ENCODE measurements at regions not wholly inside any gene's neighbourhood (a gene's known extent, or its start where the extent isn't known, plus 50 kb on each side); places are given as distances from the start of the nearest gene placed in this dataset.

- no peak for DNase-seq (ENCODE audit: low spot score)
- Histone ChIP-seq H3K9ac (ENCODE audit: low read depth, low read length, poor library complexity) (no peak overlapping the region), H2AK5ac (ENCODE audit: low read depth, low read length) (no peak overlapping the region), H3K23ac (ENCODE audit: low read depth, low read length, poor library complexity) (no peak overlapping the region), H3K79me1 (ENCODE audit: low read depth, low read length) (peaks cover 2% of the 10 kb centered on the region), H3K14ac (ENCODE audit: low read length) (no peak overlapping the region), H3K4me2 (ENCODE audit: insufficient read depth, low read length, poor library complexity, severe bottlenecking) (no peak overlapping the region), H2BK5ac (ENCODE audit: low read length) (no peak overlapping the region), H4K91ac (ENCODE audit: low read depth, low read length, poor library complexity) (no peak overlapping the region), H3K4me3 (ENCODE audit: low read length in 2 of 2) (no peak overlapping the region), H3K27me3 (ENCODE audit: control insufficient read depth in 3 of 3, insufficient read depth in 3 of 3, low read depth in 1 of 3, low read length in 3 of 3) (peaks cover 0 to 7% (median 0%) of the 10 kb centered on the region in 3 experiments), H2BK120ac (ENCODE audit: low read depth, low read length) (no peak overlapping the region), H3K9me3 (replicated peaks in 1 of 2; ENCODE audit: control insufficient read depth in 2 of 2, insufficient read depth in 1 of 2, low read depth in 1 of 2, low read length in 2 of 2) (peaks cover 0 to 7% of the 10 kb centered on the region in 2 donors), H2BK12ac (ENCODE audit: low read length) (no peak overlapping the region), H4K8ac (ENCODE audit: low read depth, low read length) (no peak overlapping the region), H3K36me3 (replicated peaks in 1 of 2; ENCODE audit: control insufficient read depth in 2 of 2, insufficient read depth in 2 of 2, low read length in 2 of 2) (no peaks in the 10 kb centered on the region), H3K4ac (ENCODE audit: low read length) (no peak overlapping the region), H3K4me1 (ENCODE audit: control insufficient read depth in 2 of 2, insufficient read depth in 1 of 2, low read depth in 1 of 2, low read length in 2 of 2) (peaks cover 0 to 3% of the 10 kb centered on the region in 2 donors), H3K18ac (ENCODE audit: low read length) (peak overlapping the region; percentile 34), H3K27ac (replicated peaks; ENCODE audit: low read length) (no peak overlapping the region), H2AFZ (ENCODE audit: low read length) (no peak overlapping the region), H2BK15ac (ENCODE audit: low read length) (no peak overlapping the region)
- WGBS, 2 donors (ENCODE audit: extremely low coverage in 2 of 2, insufficient read length in 2 of 2, insufficient replicate concordance in 1 of 2), result no CpG with 5 or more reads among the region's 7 CpGs
Observed at GRCh38 chr2:105626212-105626965, 118.3 kb upstream of the NCK2 start.

GRCh38 chr2:105625632-105626031 is 119.1 kb upstream of the NCK2 start:
- H2AFZ ChIP-seq (ENCODE audit: low read length), result no peak overlapping the region
- peaks cover 0 to 3% of the 10 kb centered on the region in 2 donors for H3K4me1 ChIP-seq (ENCODE audit: control insufficient read depth in 2 of 2, insufficient read depth in 1 of 2, low read depth in 1 of 2, low read length in 2 of 2)
- H4K8ac ChIP-seq (ENCODE audit: low read depth, low read length), result no peak overlapping the region
- no peak overlapping the region for H2AK5ac ChIP-seq (ENCODE audit: low read depth, low read length)
- WGBS, 2 donors (ENCODE audit: extremely low coverage in 2 of 2, insufficient read length in 2 of 2, insufficient replicate concordance in 1 of 2), result no CpG with 5 or more reads among the region's 11 CpGs
- no peak overlapping the region for H3K9ac ChIP-seq (ENCODE audit: low read depth, low read length, poor library complexity)
- H3K14ac ChIP-seq (ENCODE audit: low read length), result no peak overlapping the region
- H2BK5ac ChIP-seq (ENCODE audit: low read length), result no peak overlapping the region
- no peak overlapping the region for H2BK12ac ChIP-seq (ENCODE audit: low read length)
- no peak overlapping the region for H3K4me3 ChIP-seq (ENCODE audit: low read length in 2 of 2)
- no peak overlapping the region for H4K91ac ChIP-seq (ENCODE audit: low read depth, low read length, poor library complexity)
- H2BK15ac ChIP-seq (ENCODE audit: low read length), result no peak overlapping the region
- peak overlapping the region; percentile 21 for H3K18ac ChIP-seq (ENCODE audit: low read length)
- DNase-seq (ENCODE audit: low spot score), result no peak
- H3K4ac ChIP-seq (ENCODE audit: low read length), result no peak overlapping the region
- H3K27ac ChIP-seq (replicated peaks; ENCODE audit: low read length), result no peak overlapping the region
- H3K79me1 ChIP-seq (ENCODE audit: low read depth, low read length), result peaks cover 2% of the 10 kb centered on the region
- H2BK120ac ChIP-seq (ENCODE audit: low read depth, low read length), result no peak overlapping the region
- peaks cover 0 to 7% (median 0%) of the 10 kb centered on the region in 3 experiments for H3K27me3 ChIP-seq (ENCODE audit: control insufficient read depth in 3 of 3, insufficient read depth in 3 of 3, low read depth in 1 of 3, low read length in 3 of 3)
- H3K4me2 ChIP-seq (ENCODE audit: insufficient read depth, low read length, poor library complexity, severe bottlenecking), result no peak overlapping the region
- no peaks in the 10 kb centered on the region for H3K36me3 ChIP-seq (replicated peaks in 1 of 2; ENCODE audit: control insufficient read depth in 2 of 2, insufficient read depth in 2 of 2, low read length in 2 of 2)
- H3K23ac ChIP-seq (ENCODE audit: low read depth, low read length, poor library complexity), result no peak overlapping the region
- peaks cover 0 to 7% of the 10 kb centered on the region in 2 donors for H3K9me3 ChIP-seq (replicated peaks in 1 of 2; ENCODE audit: control insufficient read depth in 2 of 2, insufficient read depth in 1 of 2, low read depth in 1 of 2, low read length in 2 of 2)

GRCh38 chr2:105621038-105621437 is 123.7 kb upstream of the NCK2 start:
- H3K27ac ChIP-seq (replicated peaks; ENCODE audit: low read length), result no peak overlapping the region
- peaks cover 0 to 6% of the 10 kb centered on the region in 2 donors for H3K4me1 ChIP-seq (ENCODE audit: control insufficient read depth in 2 of 2, insufficient read depth in 1 of 2, low read depth in 1 of 2, low read length in 2 of 2)
- no peak overlapping the region for H3K4ac ChIP-seq (ENCODE audit: low read length)
- H4K8ac ChIP-seq (ENCODE audit: low read depth, low read length), result no peak overlapping the region
- no peak overlapping the region for H3K23ac ChIP-seq (ENCODE audit: low read depth, low read length, poor library complexity)
- H3K14ac ChIP-seq (ENCODE audit: low read length), result no peak overlapping the region
- H2AK5ac ChIP-seq (ENCODE audit: low read depth, low read length), result no peak overlapping the region
- H2BK5ac ChIP-seq (ENCODE audit: low read length), result no peak overlapping the region
- H4K91ac ChIP-seq (ENCODE audit: low read depth, low read length, poor library complexity), result no peak overlapping the region
- no peak overlapping the region for H2BK15ac ChIP-seq (ENCODE audit: low read length)
- no peak overlapping the region for H2BK12ac ChIP-seq (ENCODE audit: low read length)
- WGBS, 2 donors (ENCODE audit: extremely low coverage in 2 of 2, insufficient read length in 2 of 2, insufficient replicate concordance in 1 of 2), result no CpG with 5 or more reads among the region's 7 CpGs
- DNase-seq (ENCODE audit: low spot score), result no peak
- no peak overlapping the region for H3K18ac ChIP-seq (ENCODE audit: low read length)
- H3K4me3 ChIP-seq (ENCODE audit: low read length in 2 of 2), result no peak overlapping the region
- no peak overlapping the region for H2AFZ ChIP-seq (ENCODE audit: low read length)
- H3K79me1 ChIP-seq (ENCODE audit: low read depth, low read length), result peaks cover 2% of the 10 kb centered on the region
- H3K9ac ChIP-seq (ENCODE audit: low read depth, low read length, poor library complexity), result no peak overlapping the region
- no peak overlapping the region for H3K4me2 ChIP-seq (ENCODE audit: insufficient read depth, low read length, poor library complexity, severe bottlenecking)
- no peaks in the 10 kb centered on the region for H3K9me3 ChIP-seq (replicated peaks in 1 of 2; ENCODE audit: control insufficient read depth in 2 of 2, insufficient read depth in 1 of 2, low read depth in 1 of 2, low read length in 2 of 2)
- H2BK120ac ChIP-seq (ENCODE audit: low read depth, low read length), result no peak overlapping the region
- peaks cover 0 to 4% (median 0%) of the 10 kb centered on the region in 3 experiments for H3K27me3 ChIP-seq (ENCODE audit: control insufficient read depth in 3 of 3, insufficient read depth in 3 of 3, low read depth in 1 of 3, low read length in 3 of 3)
- no peaks in the 10 kb centered on the region for H3K36me3 ChIP-seq (replicated peaks in 1 of 2; ENCODE audit: control insufficient read depth in 2 of 2, insufficient read depth in 2 of 2, low read length in 2 of 2)

- H3K79me1 ChIP-seq (ENCODE audit: low read depth, low read length), result no peaks in the 10 kb centered on the region
- no peak overlapping the region for H2BK5ac ChIP-seq (ENCODE audit: low read length)
- no peaks in the 10 kb centered on the region for H3K27me3 ChIP-seq (ENCODE audit: control insufficient read depth in 3 of 3, insufficient read depth in 3 of 3, low read depth in 1 of 3, low read length in 3 of 3)
- peak overlapping the region; percentile 40 for H3K18ac ChIP-seq (ENCODE audit: low read length)
- H2AFZ ChIP-seq (ENCODE audit: low read length), result no peak overlapping the region
- no peak for DNase-seq (ENCODE audit: low spot score)
- no peaks in the 10 kb centered on the region for H3K9me3 ChIP-seq (replicated peaks in 1 of 2; ENCODE audit: control insufficient read depth in 2 of 2, insufficient read depth in 1 of 2, low read depth in 1 of 2, low read length in 2 of 2)
- no peak overlapping the region for H2BK15ac ChIP-seq (ENCODE audit: low read length)
- no peak overlapping the region for H3K9ac ChIP-seq (ENCODE audit: low read depth, low read length, poor library complexity)
- H2BK12ac ChIP-seq (ENCODE audit: low read length), result no peak overlapping the region
- H3K4me1 ChIP-seq (ENCODE audit: control insufficient read depth in 2 of 2, insufficient read depth in 1 of 2, low read depth in 1 of 2, low read length in 2 of 2), result peaks cover 0 to 6% of the 10 kb centered on the region in 2 donors
- no CpG with 5 or more reads among the region's 4 CpGs for WGBS, 2 donors (ENCODE audit: extremely low coverage in 2 of 2, insufficient read length in 2 of 2, insufficient replicate concordance in 1 of 2)
- H2AK5ac ChIP-seq (ENCODE audit: low read depth, low read length), result no peak overlapping the region
- no peak overlapping the region for H3K14ac ChIP-seq (ENCODE audit: low read length)
- no peaks in the 10 kb centered on the region for H3K36me3 ChIP-seq (replicated peaks in 1 of 2; ENCODE audit: control insufficient read depth in 2 of 2, insufficient read depth in 2 of 2, low read length in 2 of 2)
- no peak overlapping the region for H3K4me2 ChIP-seq (ENCODE audit: insufficient read depth, low read length, poor library complexity, severe bottlenecking)
- peak overlapping the region in 1 of 2 donors; percentile 7 for H3K4me3 ChIP-seq (ENCODE audit: low read length in 2 of 2)
- no peak overlapping the region for H3K4ac ChIP-seq (ENCODE audit: low read length)
- no peak overlapping the region for H2BK120ac ChIP-seq (ENCODE audit: low read depth, low read length)
- no peak overlapping the region for H3K23ac ChIP-seq (ENCODE audit: low read depth, low read length, poor library complexity)
- no peak overlapping the region for H4K8ac ChIP-seq (ENCODE audit: low read depth, low read length)
- no peak overlapping the region for H3K27ac ChIP-seq (replicated peaks; ENCODE audit: low read length)
- H4K91ac ChIP-seq (ENCODE audit: low read depth, low read length, poor library complexity), result no peak overlapping the region
Observed at GRCh38 chr2:105618351-105618659, 126.4 kb upstream of the NCK2 start.
